Immature natural killer cell (primary cell): ENCODE measurements at regions not wholly inside any gene's neighbourhood (a gene's known extent, or its start where the extent isn't known, plus 50 kb on each side); places are given as distances from the start of the nearest gene placed in this dataset.

Experiments
- DNase-seq, 3 donors: peaks; one replicate each; pipeline ENCODE4 v3.0.0; 2022; ENCODE audit warnings: mixed read lengths in 1 of 3
- H3K27ac Mint-ChIP-seq, 6 donors: one replicate each; pipeline ENCODE4 v1.8.0; 2020; ENCODE audit warnings: mixed read lengths in 6 of 6, mild to moderate bottlenecking in 5 of 6, inconsistent platforms in 4 of 6, moderate library complexity in 3 of 6
- H3K27me3 Mint-ChIP-seq, 3 donors: one replicate each; pipeline ENCODE4 v1.8.0; 2020 to 2021; ENCODE audit warnings: low read depth in 3 of 3, mild to moderate bottlenecking in 3 of 3, mixed read lengths in 3 of 3, moderate library complexity in 3 of 3, inconsistent platforms in 1 of 3
- H3K36me3 Mint-ChIP-seq, 3 donors: one replicate each; pipeline ENCODE4 v1.8.0; 2020; ENCODE audit warnings: mixed read lengths in 3 of 3, inconsistent platforms in 2 of 3, mild to moderate bottlenecking in 2 of 3
- H3K4me1 Mint-ChIP-seq, 2 donors: one replicate each; pipeline ENCODE4 v1.8.0; 2020; ENCODE audit warnings: inconsistent platforms in 2 of 2, mild to moderate bottlenecking in 2 of 2, mixed read lengths in 2 of 2, moderate library complexity in 1 of 2
- H3K4me3 Mint-ChIP-seq, 5 donors: one replicate each; pipeline ENCODE4 v1.8.0; 2020; ENCODE audit warnings: mild to moderate bottlenecking in 5 of 5, mixed read lengths in 5 of 5, inconsistent platforms in 3 of 5, moderate library complexity in 3 of 5
- H3K9me3 Mint-ChIP-seq, 6 donors: one replicate each; pipeline ENCODE4 v1.8.0; 2020; ENCODE audit warnings: mild to moderate bottlenecking in 6 of 6, mixed read lengths in 6 of 6, inconsistent platforms in 4 of 6, moderate library complexity in 3 of 6

DNA sequence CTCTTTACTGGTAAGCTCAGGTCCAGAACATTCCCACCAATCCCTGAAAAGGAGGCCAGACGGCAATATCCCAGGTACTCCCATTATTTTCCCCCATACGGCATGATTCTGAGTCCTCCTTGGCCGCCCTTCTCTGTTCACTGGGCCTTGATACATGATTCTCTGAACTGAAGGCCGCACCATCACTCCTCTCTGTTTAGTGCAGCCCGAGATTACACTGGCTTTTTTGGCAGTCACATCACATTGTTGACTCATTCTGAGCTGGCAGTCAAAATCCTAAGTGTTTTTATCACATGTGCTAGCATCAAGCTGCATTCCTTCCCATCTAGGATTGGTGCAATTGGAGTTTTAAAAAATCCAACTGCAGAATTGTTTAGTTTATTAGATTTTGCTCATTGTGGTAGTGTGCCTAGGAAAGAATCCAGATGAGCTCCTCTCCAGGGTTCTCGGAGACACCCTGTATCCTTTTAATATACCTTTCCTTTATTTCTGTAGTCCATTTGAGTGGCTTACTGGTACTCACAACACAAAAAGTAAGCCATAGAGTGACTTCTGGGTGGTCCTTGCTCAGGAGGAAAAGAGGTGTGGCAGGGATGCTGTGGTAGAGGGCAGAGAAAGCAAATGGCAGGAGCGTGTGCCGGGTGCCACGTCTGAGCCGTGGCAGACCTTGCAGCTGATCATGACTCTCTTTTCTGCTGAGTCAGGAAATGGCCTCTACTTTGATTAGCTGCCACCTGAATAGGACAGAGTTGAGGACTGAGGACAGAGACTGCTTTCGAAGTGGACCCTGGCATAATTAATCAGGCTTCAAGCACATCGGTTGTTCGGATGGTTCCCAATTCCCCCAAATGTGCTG is 121.1 kb upstream of the IL12B start:
- DNase-seq: no peak
- Mint-ChIP-seq H3K27me3 (peaks cover 3 to 14% (median 6%) of the 10 kb centered on the region in 3 donors), H3K9me3 (no peaks in the 10 kb centered on the region), H3K27ac (peak overlapping the region in 1 of 6 donors; percentile 37), H3K4me1 (peaks cover 7 to 23% of the 10 kb centered on the region in 2 donors), H3K36me3 (no peaks in the 10 kb centered on the region), H3K4me3 (no peak overlapping the region)

GRCh38 chr5:159452480-159453167 is 122.3 kb upstream of the IL12B start:
- DNase-seq: peak in 2 of 3 donors; percentile 28 to 37
- no peaks in the 10 kb centered on the region for H3K36me3 Mint-ChIP-seq
- no peak overlapping the region for H3K27ac Mint-ChIP-seq
- peak overlapping the region in 1 of 5 donors; percentile 47 for H3K4me3 Mint-ChIP-seq
- peaks cover 7 to 23% of the 10 kb centered on the region in 2 donors for H3K4me1 Mint-ChIP-seq
- H3K9me3 Mint-ChIP-seq: no peaks in the 10 kb centered on the region
- peaks cover 3 to 12% (median 6%) of the 10 kb centered on the region in 3 donors for H3K27me3 Mint-ChIP-seq

- peak overlapping the region in 1 of 5 donors; percentile 47 for H3K4me3 Mint-ChIP-seq
- no peak overlapping the region for H3K27ac Mint-ChIP-seq
- H3K36me3 Mint-ChIP-seq: no peaks in the 10 kb centered on the region
- DNase-seq: no peak
- H3K9me3 Mint-ChIP-seq: no peaks in the 10 kb centered on the region
- peaks cover 7 to 23% of the 10 kb centered on the region in 2 donors for H3K4me1 Mint-ChIP-seq
- H3K27me3 Mint-ChIP-seq: peaks cover 3 to 13% (median 6%) of the 10 kb centered on the region in 3 donors
Observed at GRCh38 chr5:159453209-159453608, 122.9 kb upstream of the IL12B start.

GRCh38 chr5:159456261-159456660 is 126.0 kb upstream of the IL12B start:
- DNase-seq: no peak
- peaks cover 10 to 23% of the 10 kb centered on the region in 2 donors for H3K4me1 Mint-ChIP-seq
- peaks cover 0 to 5% (median 0%) of the 10 kb centered on the region in 6 donors for H3K9me3 Mint-ChIP-seq
- H3K4me3 Mint-ChIP-seq: no peak overlapping the region
- H3K27me3 Mint-ChIP-seq: peaks cover 3 to 14% (median 14%) of the 10 kb centered on the region in 3 donors
- H3K27ac Mint-ChIP-seq: no peak overlapping the region
- peaks cover 0 to 5% (median 0%) of the 10 kb centered on the region in 3 donors for H3K36me3 Mint-ChIP-seq

- no peak for DNase-seq
- no peak overlapping the region for H3K27ac Mint-ChIP-seq
- peaks cover 0 to 5% (median 0%) of the 10 kb centered on the region in 6 donors for H3K9me3 Mint-ChIP-seq
- H3K27me3 Mint-ChIP-seq: peaks cover 3 to 14% (median 14%) of the 10 kb centered on the region in 3 donors
- peaks cover 0 to 5% (median 0%) of the 10 kb centered on the region in 3 donors for H3K36me3 Mint-ChIP-seq
- H3K4me3 Mint-ChIP-seq: no peak overlapping the region
- H3K4me1 Mint-ChIP-seq: peaks cover 10 to 23% of the 10 kb centered on the region in 2 donors
Observed at GRCh38 chr5:159456722-159457465, 126.6 kb upstream of the IL12B start.

DNA sequence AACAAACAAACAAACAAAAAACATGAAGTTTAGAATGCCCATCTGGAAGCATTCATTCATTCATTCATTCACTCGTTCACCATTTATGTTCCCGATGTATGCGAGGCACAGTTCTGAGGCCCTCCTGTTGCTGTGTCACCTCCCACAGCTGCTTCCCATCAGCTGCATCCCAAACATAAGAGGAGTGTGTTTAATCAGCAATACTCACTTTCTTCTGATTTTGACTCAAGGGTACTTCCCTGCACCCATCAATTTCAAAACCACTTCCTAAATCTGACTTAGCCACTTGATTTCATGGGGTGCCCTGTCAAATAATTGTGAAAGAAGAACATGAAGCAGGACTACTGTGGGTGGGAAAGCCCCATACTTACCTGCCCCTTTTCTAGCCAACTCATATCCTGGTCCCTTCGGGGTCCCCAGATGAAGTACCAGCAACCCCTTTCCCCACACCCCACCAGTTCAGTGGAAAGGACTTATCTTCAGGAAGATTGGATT is 128.0 kb upstream of the IL12B start:
- no peak for DNase-seq
- no peak overlapping the region for H3K27ac Mint-ChIP-seq
- H3K27me3 Mint-ChIP-seq: peaks cover 5 to 14% (median 11%) of the 10 kb centered on the region in 3 donors
- peaks cover 0 to 5% (median 0%) of the 10 kb centered on the region in 3 donors for H3K36me3 Mint-ChIP-seq
- H3K4me3 Mint-ChIP-seq: no peak overlapping the region
- H3K4me1 Mint-ChIP-seq: peaks cover 3 to 11% of the 10 kb centered on the region in 2 donors
- peaks cover 0 to 5% (median 0%) of the 10 kb centered on the region in 6 donors for H3K9me3 Mint-ChIP-seq

DNA sequence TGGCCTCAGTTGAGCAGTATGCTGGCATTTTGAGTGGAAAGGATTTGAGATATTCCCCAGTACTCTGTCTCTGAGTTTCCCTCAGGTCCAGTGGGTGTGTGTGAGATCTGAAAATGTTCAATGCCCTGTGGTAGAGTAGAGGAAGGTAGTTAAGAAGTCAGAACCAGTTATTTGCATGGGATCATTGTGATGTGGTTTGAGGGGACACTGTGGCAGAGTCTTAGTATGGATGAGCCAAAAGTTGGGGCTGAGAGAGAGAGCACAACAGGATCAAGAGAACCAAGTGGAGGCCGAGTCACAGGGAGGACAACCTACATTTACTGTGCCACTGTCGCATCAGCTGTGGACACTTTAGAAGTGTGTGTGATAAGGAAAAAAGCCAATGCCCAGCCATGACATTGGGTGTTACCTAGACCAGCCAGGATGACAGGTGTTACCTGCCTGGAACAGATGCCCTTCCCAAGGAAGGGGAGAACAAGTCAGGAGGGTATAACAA is 128.9 kb upstream of the IL12B start:
- H3K4me3 Mint-ChIP-seq: no peak overlapping the region
- no peak overlapping the region for H3K27ac Mint-ChIP-seq
- DNase-seq: no peak
- peaks cover 0 to 5% (median 0%) of the 10 kb centered on the region in 6 donors for H3K9me3 Mint-ChIP-seq
- peaks cover 5 to 11% (median 10%) of the 10 kb centered on the region in 3 donors for H3K27me3 Mint-ChIP-seq
- H3K36me3 Mint-ChIP-seq: peaks cover 0 to 5% (median 0%) of the 10 kb centered on the region in 3 donors
- peaks cover 2 to 3% of the 10 kb centered on the region in 2 donors for H3K4me1 Mint-ChIP-seq

DNA sequence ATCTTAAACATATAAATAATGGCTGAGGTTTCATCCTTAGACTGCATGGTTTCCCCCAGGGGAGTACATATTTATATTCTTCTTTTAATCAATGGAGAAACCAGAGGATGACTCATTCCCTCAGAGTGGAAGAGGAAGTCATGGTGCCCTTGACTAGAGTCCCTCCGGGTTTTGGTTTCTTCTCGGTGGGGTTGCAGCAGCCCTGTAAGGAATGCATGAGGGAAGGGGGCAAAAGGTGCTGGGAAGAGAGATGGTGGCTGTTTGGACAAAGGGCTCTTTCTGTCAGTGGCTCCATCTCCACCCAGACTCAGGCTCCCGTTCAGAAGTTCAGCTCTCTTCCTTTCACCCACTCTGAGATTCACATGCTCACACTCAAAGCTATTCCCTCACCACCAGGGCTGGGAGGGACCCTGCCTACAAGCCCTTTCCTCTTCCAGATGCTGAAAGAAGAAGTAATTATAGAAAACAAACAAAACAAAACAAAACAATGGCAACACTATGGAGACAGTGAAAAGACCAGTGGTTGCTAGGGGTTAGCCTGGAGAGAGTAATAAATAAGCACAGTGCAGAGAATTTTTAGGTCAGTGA is 129.8 kb upstream of the IL12B start:
- H3K9me3 Mint-ChIP-seq: peaks cover 0 to 5% (median 0%) of the 10 kb centered on the region in 6 donors
- no peak for DNase-seq
- H3K36me3 Mint-ChIP-seq: peaks cover 0 to 5% (median 0%) of the 10 kb centered on the region in 3 donors
- no peak overlapping the region for H3K4me3 Mint-ChIP-seq
- H3K4me1 Mint-ChIP-seq: peaks cover 0 to 3% of the 10 kb centered on the region in 2 donors
- H3K27ac Mint-ChIP-seq: no peak overlapping the region
- H3K27me3 Mint-ChIP-seq: peaks cover 3 to 10% (median 10%) of the 10 kb centered on the region in 3 donors

DNA sequence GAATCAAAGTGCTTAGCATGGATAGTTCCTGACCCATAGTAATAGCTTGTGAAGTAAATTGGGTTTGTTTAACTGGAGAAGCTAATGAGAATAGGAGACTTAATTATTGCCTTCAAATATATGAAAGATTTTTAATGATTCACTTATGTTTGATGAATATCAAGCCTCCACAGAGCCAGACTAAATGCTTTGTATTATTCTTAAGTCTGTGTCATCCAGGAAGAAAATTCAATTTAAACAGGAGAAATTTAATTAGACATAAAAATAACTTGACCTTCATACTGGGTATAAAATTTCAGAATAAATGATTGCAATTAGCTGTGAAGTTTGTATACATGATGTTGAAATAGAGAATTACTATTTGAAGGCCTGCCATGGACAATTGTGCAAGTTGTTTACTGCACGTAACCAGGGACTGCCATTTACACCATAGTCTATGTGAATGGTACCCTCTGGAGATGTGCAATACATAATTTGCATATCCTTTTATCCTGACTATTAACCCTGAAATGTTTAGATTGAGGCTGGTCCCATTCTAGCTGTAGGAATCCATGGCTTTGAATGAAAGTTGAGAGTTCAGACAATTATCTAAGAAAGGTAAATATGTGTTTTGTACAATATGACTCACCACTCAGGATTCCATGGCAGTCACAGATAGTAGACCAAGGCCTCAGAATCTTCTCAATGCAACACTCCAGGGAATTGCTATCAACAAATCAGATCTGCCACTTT is 133.5 kb upstream of the IL12B start:
- Mint-ChIP-seq H3K36me3 (peaks cover 0 to 5% (median 0%) of the 10 kb centered on the region in 3 donors), H3K27ac (no peak overlapping the region), H3K27me3 (peaks cover 4 to 12% (median 5%) of the 10 kb centered on the region in 3 donors), H3K4me1 (peaks cover 3 to 8% of the 10 kb centered on the region in 2 donors), H3K9me3 (peaks cover 0 to 5% (median 0%) of the 10 kb centered on the region in 6 donors), H3K4me3 (no peak overlapping the region)
- no peak for DNase-seq

GRCh38 chr5:159465604-159466003 is 135.3 kb upstream of the IL12B start:
- peaks cover 18 to 23% of the 10 kb centered on the region in 2 donors for H3K4me1 Mint-ChIP-seq
- peaks cover 3 to 8% (median 7%) of the 10 kb centered on the region in 3 donors for H3K27me3 Mint-ChIP-seq
- H3K9me3 Mint-ChIP-seq: no peaks in the 10 kb centered on the region
- DNase-seq: no peak
- no peaks in the 10 kb centered on the region for H3K36me3 Mint-ChIP-seq
- H3K27ac Mint-ChIP-seq: no peak overlapping the region
- H3K4me3 Mint-ChIP-seq: no peak overlapping the region

DNA sequence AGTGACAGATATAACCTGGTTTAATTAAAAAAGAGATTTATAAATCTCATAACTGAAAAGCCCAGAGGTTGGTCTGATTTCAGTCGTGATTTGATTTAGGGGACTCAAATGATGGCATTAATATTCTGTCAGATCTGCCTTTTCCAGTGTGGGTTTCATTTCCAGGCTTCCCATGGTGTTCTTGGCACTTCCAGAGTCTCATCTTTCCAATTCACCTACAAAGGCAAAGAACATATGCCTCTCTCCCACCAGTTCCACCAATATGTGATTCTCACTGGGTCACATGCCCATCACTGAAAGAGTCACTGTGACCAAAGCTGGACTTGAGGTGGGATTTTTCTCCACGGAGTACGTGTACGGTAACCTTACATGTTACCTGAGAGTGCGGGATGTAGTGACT is 137.4 kb upstream of the IL12B start:
- Mint-ChIP-seq H3K4me3 (no peak overlapping the region), H3K9me3 (no peaks in the 10 kb centered on the region), H3K27me3 (peaks cover 11 to 14% (median 12%) of the 10 kb centered on the region in 3 donors), H3K27ac (no peak overlapping the region), H3K4me1 (peaks cover 19 to 23% of the 10 kb centered on the region in 2 donors), H3K36me3 (no peaks in the 10 kb centered on the region)
- no peak for DNase-seq
